Esophagus muscularis mucosa (tissue), 3 donors: ENCODE measurements at regions not wholly inside any gene's neighbourhood (a gene's known extent, or its start where the extent isn't known, plus 50 kb on each side); places are given as distances from the start of the nearest gene placed in this dataset.
"Not testable (repeated sequence)": the region's sequence is repeated elsewhere in the genome, so short reads cannot be mapped to it uniquely, and the experiment has no call there.

Experiments used
- POLR2A ChIP-seq: fragments of 450-650 bp; IDR thresholded peaks from one replicate; pipeline ENCODE4 v1.6.1; 2017; ENCODE audit warnings: antibody characterized with exemption, moderate library complexity, mild to moderate bottlenecking, low read depth
- POLR2AphosphoS5 ChIP-seq, 2 donors: sonication (generic); formaldehyde crosslinking; IDR thresholded peaks; one replicate each; pipeline ENCODE4 v1.6.1; 2017; ENCODE audit warnings: antibody characterized with exemption in 2 of 2
- TF ChIP-seq, protein P1 (sequence below), 3 experiments: fragments of 200-600 bp in 2 of 3; fragments of 450-650 bp in 1 of 3; sonication (generic) in 2 of 3; IDR thresholded peaks; one replicate each; pipeline ENCODE4 v1.5.1; 2017 to 2019; ENCODE audit warnings: antibody characterized with exemption in 3 of 3, mild to moderate bottlenecking in 2 of 3, moderate library complexity in 1 of 3

DNA sequence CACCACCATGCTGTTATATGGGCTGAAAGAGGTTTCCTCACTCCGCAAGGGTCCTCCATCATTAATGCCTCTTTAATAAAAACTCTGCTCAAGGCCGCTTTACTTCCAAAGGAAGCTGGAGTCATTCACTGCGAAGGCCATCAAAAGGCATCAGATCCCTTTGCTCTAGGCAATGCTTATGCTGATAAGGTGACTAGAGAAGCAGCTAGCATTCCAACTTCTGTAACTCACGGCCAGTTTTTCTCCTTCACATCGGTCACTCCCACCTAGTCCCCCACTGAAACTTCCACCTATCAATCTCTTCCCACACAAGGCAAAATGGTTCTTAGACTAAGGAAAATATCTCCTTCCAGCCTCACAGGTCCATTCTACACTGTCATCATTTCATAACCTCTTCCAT lies 124.2 kb upstream of the RMP24 start:
- not testable (repeated sequence) for TF ChIP-seq POLR2A; POLR2AphosphoS5 (IDR thresholded peaks at IDR 0.05)
- TF ChIP-seq, protein P1, sequence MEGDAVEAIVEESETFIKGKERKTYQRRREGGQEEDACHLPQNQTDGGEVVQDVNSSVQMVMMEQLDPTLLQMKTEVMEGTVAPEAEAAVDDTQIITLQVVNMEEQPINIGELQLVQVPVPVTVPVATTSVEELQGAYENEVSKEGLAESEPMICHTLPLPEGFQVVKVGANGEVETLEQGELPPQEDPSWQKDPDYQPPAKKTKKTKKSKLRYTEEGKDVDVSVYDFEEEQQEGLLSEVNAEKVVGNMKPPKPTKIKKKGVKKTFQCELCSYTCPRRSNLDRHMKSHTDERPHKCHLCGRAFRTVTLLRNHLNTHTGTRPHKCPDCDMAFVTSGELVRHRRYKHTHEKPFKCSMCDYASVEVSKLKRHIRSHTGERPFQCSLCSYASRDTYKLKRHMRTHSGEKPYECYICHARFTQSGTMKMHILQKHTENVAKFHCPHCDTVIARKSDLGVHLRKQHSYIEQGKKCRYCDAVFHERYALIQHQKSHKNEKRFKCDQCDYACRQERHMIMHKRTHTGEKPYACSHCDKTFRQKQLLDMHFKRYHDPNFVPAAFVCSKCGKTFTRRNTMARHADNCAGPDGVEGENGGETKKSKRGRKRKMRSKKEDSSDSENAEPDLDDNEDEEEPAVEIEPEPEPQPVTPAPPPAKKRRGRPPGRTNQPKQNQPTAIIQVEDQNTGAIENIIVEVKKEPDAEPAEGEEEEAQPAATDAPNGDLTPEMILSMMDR (IDR thresholded peaks at IDR 0.05) = not testable (repeated sequence)
